D721Med (cell line): ENCODE measurements at regions not wholly inside any gene's neighbourhood (a gene's known extent, or its start where the extent isn't known, plus 50 kb on each side); places are given as distances from the start of the nearest gene placed in this dataset.

Experiments
- DNase-seq: peaks from one replicate; pipeline ENCODE4 v3.0.0; 2011; ENCODE audit warnings: low spot score; ENCODE audit not compliant: insufficient read length
- FAIRE-seq: peaks from 2 replicates; lab custom pipeline; 2011; peaks lifted over from hg19 to GRCh38; lab: Jason Lieb, UNC
- TF ChIP-seq, protein P1 (sequence below): IDR thresholded peaks from 2 replicates; pipeline ENCODE4 v1.5.1; 2012; ENCODE audit warnings: mild to moderate bottlenecking, control low read depth; ENCODE audit not compliant: insufficient read depth; ENCODE audit errors: missing control alignments

DNA sequence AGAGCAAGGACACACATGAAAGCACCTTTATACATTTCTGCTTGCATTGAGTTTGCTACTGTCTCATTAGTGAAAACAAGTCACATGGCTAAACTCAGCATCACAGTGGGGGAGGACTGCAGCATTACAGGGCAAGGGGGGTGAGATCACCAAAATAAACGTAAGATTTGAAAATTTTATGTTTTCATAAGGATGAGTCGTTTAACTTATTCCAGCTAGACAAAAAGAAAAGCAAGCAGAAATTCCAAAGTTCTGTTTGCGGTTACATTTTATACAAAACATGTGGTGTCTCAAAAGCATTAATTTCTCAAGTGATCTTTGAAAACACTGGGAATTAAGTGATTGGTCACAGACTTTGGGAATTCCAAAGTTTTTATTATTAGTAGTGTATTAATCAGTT, 261.4 kb upstream of the RXFP2 start:
- DNase-seq: no peak
- TF ChIP-seq, protein P1, sequence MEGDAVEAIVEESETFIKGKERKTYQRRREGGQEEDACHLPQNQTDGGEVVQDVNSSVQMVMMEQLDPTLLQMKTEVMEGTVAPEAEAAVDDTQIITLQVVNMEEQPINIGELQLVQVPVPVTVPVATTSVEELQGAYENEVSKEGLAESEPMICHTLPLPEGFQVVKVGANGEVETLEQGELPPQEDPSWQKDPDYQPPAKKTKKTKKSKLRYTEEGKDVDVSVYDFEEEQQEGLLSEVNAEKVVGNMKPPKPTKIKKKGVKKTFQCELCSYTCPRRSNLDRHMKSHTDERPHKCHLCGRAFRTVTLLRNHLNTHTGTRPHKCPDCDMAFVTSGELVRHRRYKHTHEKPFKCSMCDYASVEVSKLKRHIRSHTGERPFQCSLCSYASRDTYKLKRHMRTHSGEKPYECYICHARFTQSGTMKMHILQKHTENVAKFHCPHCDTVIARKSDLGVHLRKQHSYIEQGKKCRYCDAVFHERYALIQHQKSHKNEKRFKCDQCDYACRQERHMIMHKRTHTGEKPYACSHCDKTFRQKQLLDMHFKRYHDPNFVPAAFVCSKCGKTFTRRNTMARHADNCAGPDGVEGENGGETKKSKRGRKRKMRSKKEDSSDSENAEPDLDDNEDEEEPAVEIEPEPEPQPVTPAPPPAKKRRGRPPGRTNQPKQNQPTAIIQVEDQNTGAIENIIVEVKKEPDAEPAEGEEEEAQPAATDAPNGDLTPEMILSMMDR: no peak
- FAIRE-seq: no peak

DNA sequence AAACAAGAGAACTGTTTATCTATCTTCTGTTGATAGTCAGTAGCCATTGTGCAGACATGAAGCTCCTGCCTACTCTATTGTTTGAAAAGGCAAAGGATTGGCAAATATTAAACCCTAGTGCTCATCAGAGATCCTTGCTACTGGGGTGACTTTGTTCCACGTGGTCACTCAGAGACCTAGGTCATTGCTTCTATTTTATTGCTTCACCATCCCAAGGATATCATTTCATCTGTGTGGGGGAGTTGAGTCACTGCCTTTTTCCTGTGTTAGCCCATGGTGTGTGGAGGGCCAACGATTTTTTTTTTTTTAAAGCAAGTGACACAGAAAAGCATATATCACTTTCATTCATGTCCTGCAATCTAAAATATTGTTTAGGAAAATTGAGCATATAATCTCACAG, 254.1 kb upstream of the RXFP2 start:
- FAIRE-seq (no peak), DNase-seq (no peak)
- TF ChIP-seq, protein P1: no peak

DNA sequence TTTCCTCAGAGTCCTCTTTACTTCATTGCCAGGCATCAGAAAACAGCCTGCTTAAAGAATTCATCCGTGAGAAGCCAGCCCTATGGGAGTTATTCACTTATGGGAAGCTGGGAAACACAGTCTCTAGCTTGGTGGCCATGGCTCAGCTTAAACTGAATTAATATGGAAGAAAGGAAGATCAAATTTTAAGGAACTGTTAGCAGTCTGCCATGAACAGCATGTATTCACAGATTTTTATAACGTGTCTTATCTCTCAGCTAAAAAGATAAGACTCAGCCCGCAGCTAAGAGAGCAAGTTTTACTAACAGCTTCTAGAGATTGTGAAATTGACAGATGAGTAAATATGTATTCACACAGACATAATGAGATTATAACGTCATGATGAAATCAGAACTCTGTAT, 253.7 kb upstream of the RXFP2 start:
- FAIRE-seq (no peak), DNase-seq (no peak)
- TF ChIP-seq, protein P1: no peak

DNA sequence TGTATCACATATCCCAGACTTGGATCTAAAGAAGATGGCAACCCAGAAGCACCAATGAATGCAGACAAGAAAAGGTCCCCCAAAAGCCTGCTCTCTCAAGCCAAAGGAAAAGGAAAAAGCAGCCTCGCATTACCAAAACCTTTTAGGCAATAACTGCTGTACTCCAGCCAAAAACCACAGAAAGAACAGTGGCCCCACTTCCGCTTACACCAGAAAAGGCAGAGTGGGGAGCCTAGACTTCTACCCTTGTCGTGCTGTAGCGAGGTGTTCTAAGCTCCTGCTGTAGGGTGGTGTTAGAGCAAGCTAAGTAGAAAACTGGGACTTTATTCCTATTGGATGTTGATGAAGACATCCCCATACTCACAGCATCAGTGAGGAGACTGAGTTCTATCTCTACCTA, 244.0 kb upstream of the RXFP2 start:
- TF ChIP-seq, protein P1: no peak
- no peak for FAIRE-seq
- no peak for DNase-seq

DNA sequence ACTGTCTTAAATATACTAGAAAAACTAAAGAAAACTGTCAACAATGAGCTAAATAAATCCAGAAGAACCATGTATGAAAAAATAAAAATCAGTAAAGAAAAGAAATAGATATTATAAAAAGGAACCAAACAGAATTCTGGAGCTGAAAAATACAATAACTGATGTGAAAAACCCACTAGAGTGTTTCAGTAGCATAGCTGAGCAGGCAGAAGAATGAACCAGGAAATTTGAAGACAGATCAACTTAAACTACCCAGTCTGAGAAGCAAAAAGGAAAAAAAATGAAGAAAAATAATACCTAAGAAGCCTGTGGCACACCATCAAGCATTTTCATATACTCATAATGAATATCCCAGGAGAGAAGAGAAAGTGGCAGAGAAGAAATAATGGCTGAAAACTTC, 240.1 kb upstream of the RXFP2 start:
- FAIRE-seq (no peak), DNase-seq (no peak)
- TF ChIP-seq, protein P1: no peak

DNA sequence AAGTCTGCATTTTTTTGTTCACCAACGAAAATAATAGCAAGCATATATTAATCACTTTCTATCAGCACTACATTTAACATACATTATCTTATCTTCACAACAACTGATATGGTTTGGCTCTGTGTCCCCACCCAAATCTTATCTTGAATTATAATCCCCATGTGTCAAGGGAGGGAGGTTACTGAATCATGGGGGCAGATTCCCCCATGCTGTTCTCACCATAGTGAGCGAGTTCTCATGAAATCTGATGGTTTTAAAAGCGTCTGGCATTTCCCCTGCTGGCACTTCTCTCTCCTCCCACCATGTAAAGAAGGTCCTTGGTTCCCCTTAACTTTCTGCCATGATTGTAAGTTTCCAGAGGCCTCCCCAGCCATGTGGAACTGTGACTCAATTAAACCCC, 235.7 kb upstream of the RXFP2 start:
- no peak for DNase-seq
- no peak for FAIRE-seq
- TF ChIP-seq, protein P1: no peak

DNA sequence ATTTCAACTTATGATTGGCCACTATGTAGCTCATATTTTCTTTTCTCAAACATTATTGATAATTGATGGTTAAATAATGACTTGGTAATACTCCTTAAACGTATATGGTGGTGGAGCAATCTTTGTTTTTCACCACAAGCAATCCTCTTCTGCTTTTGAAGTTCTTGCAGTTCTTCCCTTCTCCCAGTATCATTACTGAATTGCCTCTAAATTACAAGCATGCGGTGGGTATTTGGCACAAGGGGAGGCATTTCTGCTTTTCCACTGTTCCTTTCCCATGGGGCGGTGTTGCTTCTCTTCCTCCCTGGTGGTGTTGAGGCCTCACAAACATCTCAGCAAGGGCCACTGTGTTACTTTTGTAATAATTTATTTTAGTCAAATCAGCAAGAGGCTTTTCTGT, 234.4 kb upstream of the RXFP2 start:
- no peak for FAIRE-seq
- DNase-seq: no peak
- TF ChIP-seq, protein P1: no peak
